ENCODE measurements at regions not wholly inside any gene's neighbourhood (a gene's known extent, or its start where the extent isn't known, plus 50 kb on each side); places are given as distances from the start of the nearest gene placed in this dataset.

GRCh38 chr2:149765003-149765402 lies 177.4 kb upstream of the MMADHC start:
- Histone ChIP-seq H4K20me1 (ENCODE audit: control insufficient read depth, insufficient read depth, insufficient read length) (no peaks in the 10 kb centered on the region), H3K56ac (ENCODE audit: insufficient read length, low read depth, low read length) (no peak overlapping the region), H2BK15ac (ENCODE audit: low read depth, low read length) (no peak overlapping the region), H3K18ac (ENCODE audit: insufficient read length, low read depth, low read length) (no peak overlapping the region), H3K4ac (ENCODE audit: low read depth, low read length) (no peak overlapping the region), H2BK120ac (ENCODE audit: low read depth, low read length, poor library complexity, severe bottlenecking) (no peak overlapping the region), H3K23ac (ENCODE audit: insufficient read length, low read depth, low read length) (no peak overlapping the region), H2BK12ac (ENCODE audit: insufficient read length, low read depth, low read length) (no peak overlapping the region), H2BK20ac (ENCODE audit: low read depth, low read length, poor library complexity, severe bottlenecking) (no peak overlapping the region), H3K4me1 (ENCODE audit: insufficient read depth, low read length) (no peaks in the 10 kb centered on the region), H2AK5ac (ENCODE audit: insufficient read length, low read length) (no peak overlapping the region), H2AFZ (ENCODE audit: low read length) (no peak overlapping the region), H4K91ac (ENCODE audit: insufficient read length, low read depth, low read length) (no peak overlapping the region), H3K27me3 (ENCODE audit: insufficient read depth, low read length) (no peaks in the 10 kb centered on the region), H2BK5ac (ENCODE audit: insufficient read length, low read length) (no peak overlapping the region), H4K8ac (replicated peaks; ENCODE audit: insufficient read length, low read depth, low read length) (no peak overlapping the region), H3T11ph (ENCODE audit: low read length) (no peak overlapping the region), H3K79me2 (ENCODE audit: insufficient read depth, low read length) (no peaks in the 10 kb centered on the region), H3K9me3 (ENCODE audit: control insufficient read depth, low read depth, low read length) (no peaks in the 10 kb centered on the region), H3K23me2 (ENCODE audit: insufficient read length, low read depth, low read length, poor library complexity, severe bottlenecking) (no peaks in the 10 kb centered on the region), H4K5ac (ENCODE audit: insufficient read length, low read depth, low read length) (no peak overlapping the region), H3K4me2 (ENCODE audit: insufficient read depth, insufficient read length, low read length) (no peak overlapping the region), H3K27ac (ENCODE audit: insufficient read length, low read depth, low read length) (no peak overlapping the region), H3K79me1 (ENCODE audit: insufficient read depth, low read depth, low read length, poor library complexity, severe bottlenecking) (no peaks in the 10 kb centered on the region), H3K14ac (ENCODE audit: insufficient read depth, low read length) (no peak overlapping the region), H3K9ac (ENCODE audit: extremely low read depth, insufficient read length, low read length) (no peak overlapping the region)
- no peaks in the 10 kb centered on the region for H3K27me3 Mint-ChIP-seq (ENCODE audit: low read depth)
- no peaks in the 10 kb centered on the region for H3K36me3 Mint-ChIP-seq (ENCODE audit: insufficient read depth in 1 of 3, low read depth in 3 of 3)
- H3K27ac Mint-ChIP-seq = no peak overlapping the region
- H3K4me1 Mint-ChIP-seq = no peaks in the 10 kb centered on the region
- H3K4me3 Mint-ChIP-seq = no peak overlapping the region
- no peaks in the 10 kb centered on the region for H3K9me3 Mint-ChIP-seq
- WGBS (ENCODE audit: extremely low coverage, insufficient read length, low lambda C conversion rate) = no CpG with 5 or more reads among the region's 2 CpGs
- no peak for DNase-seq
- no peak for TF ChIP-seq CTCF (conservative IDR thresholded peaks at IDR 0.05)
